Mucosa of descending colon (tissue), 3 donors: ENCODE measurements at regions not wholly inside any gene's neighbourhood (a gene's known extent, or its start where the extent isn't known, plus 50 kb on each side); places are given as distances from the start of the nearest gene placed in this dataset.

ENCODE experiments used
- ATAC-seq: fragments of 200-7000 bp; cut with Tn5 transposase; one replicate; pipeline ENCODE4 v1.9.1; 2020; ENCODE audit warnings: mild to moderate bottlenecking, moderate library complexity
- DNase-seq, 3 donors: peaks; one replicate each; pipeline ENCODE4 v3.0.0-alpha.2; 2020
- H3K36me3 ChIP-seq: fragments of 200-600 bp; one replicate; pipeline ENCODE4 v1.8.0; 2021; ENCODE audit warnings: low read depth, mild to moderate bottlenecking
- H3K4me1 ChIP-seq: fragments of 200-600 bp; one replicate; pipeline ENCODE4 v1.8.0; 2021; ENCODE audit warnings: low read depth, mild to moderate bottlenecking
- H3K4me3 ChIP-seq: fragments of 200-600 bp; one replicate; pipeline ENCODE4 v1.8.0; 2021; ENCODE audit warnings: mild to moderate bottlenecking
- H3K9me3 ChIP-seq: fragments of 200-600 bp; one replicate; pipeline ENCODE4 v1.8.0; 2021; ENCODE audit warnings: mild to moderate bottlenecking
- intact Hi-C, 2 donors: fragments of 100-400 bp; cut with DNase I in 1 of 2; cut with micrococcal nuclease in 1 of 2; formaldehyde crosslinking; loops; one replicate each; pipeline versions ENCODE4 v1.11.0 to v1.11.1; 2022; cut with DNase I, micrococcal nuclease
- TF ChIP-seq, protein P1 (sequence below): fragments of 200-600 bp; IDR thresholded peaks from one replicate; pipeline ENCODE4 v1.8.0; 2022; ENCODE audit warnings: antibody characterized with exemption, mild to moderate bottlenecking
- donor health status: DM: no; HTN: no; CAD: no; lungs with moderate emphysema.
- donor health status: DM: no; HTN: no; CAD: no.
- donor health status: DM: no; HTN: yes; CAD: no.

DNA sequence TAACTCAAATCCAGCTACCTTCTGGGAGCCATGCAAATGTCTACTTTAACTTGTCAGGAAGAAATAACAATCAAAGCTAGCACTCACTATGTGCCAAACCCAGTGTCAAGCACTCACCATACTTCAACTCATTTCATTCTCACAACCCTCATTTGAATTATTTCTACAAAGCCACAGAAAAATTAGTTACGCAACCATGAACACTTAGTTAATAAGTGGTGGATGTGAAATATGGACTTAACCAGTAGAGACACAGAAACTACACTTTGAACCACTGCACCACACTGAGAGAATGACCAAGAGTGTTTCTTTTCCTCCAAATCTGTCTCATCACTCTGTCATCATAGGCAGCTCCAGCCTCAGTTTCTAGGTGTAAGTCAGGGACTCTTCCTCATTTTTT lies 91.0 kb upstream of the MBNL1 start:
- DNase-seq (no peak), ATAC-seq (no peak)

DNA sequence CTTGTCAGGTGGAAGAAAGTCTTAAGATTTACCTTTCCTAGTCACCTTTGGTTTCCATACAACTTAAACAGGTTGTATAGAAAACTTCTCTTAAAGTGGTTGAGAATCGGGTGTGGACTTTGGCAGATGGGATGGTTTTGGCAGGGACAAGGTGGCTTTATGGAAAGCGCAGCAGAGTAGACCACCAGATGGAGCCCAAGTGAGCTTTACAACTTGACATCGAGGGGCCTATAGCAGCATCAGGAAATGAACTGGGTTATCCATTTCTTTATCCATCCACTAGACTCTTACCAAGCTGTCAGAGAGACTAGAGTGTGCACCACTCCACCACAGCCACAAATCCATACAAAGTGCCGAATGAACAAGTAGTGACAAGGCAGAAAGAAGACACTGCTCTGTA lies 85.3 kb upstream of the MBNL1 start:
- intact Hi-C loops: no loop called here
- TF ChIP-seq, protein P1, sequence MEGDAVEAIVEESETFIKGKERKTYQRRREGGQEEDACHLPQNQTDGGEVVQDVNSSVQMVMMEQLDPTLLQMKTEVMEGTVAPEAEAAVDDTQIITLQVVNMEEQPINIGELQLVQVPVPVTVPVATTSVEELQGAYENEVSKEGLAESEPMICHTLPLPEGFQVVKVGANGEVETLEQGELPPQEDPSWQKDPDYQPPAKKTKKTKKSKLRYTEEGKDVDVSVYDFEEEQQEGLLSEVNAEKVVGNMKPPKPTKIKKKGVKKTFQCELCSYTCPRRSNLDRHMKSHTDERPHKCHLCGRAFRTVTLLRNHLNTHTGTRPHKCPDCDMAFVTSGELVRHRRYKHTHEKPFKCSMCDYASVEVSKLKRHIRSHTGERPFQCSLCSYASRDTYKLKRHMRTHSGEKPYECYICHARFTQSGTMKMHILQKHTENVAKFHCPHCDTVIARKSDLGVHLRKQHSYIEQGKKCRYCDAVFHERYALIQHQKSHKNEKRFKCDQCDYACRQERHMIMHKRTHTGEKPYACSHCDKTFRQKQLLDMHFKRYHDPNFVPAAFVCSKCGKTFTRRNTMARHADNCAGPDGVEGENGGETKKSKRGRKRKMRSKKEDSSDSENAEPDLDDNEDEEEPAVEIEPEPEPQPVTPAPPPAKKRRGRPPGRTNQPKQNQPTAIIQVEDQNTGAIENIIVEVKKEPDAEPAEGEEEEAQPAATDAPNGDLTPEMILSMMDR: no peak

More for the DNA sequence above, 91.0 kb upstream of the MBNL1 start:
- Histone ChIP-seq H3K9me3 (no peaks in the 10 kb centered on the region), H3K36me3 (no peaks in the 10 kb centered on the region), H3K4me1 (no peaks in the 10 kb centered on the region), H3K4me3 (no peak overlapping the region)
- TF ChIP-seq, protein P1: no peak
- intact Hi-C loops: no loop called here

DNA sequence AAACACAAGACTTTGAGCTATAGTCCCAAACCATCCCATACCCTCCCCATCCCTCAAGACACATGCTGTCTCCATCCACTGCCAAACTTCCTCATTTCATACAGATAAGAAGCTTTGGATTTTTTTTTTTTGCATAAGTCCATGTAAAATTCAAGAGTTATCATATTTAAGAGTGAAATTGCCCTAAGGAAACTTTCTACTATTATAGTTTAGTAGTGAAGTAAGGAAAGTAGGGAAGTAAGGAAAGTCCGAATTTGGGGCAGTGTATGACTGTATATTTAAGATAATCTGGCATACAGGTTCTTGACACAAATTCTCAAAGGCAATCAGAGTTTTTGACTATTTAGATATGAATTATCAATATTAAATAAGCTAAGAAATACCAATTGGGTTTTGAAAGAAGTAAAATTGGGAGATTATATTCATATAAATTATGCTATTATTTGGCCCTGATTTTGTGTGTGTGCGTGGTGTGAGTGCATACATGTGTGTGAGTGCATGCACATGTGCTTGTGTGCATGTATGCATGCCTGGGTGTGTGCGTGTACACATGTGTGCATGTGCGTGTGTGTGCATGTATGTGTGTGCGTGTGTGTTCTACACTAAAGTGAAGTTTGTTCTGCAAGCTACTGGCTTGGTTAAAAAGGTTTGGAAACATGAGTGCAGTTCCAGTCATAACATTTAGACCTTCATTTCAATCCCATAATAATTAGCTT lies 83.6 kb upstream of the MBNL1 start:
- H3K36me3 ChIP-seq: no peaks in the 10 kb centered on the region
- intact Hi-C loops: no loop called here
- DNase-seq (no peak), ATAC-seq (no peak)
- no peaks in the 10 kb centered on the region for H3K4me1 ChIP-seq
- no peaks in the 10 kb centered on the region for H3K9me3 ChIP-seq
- TF ChIP-seq, protein P1: no peak
- H3K4me3 ChIP-seq: no peak overlapping the region

More for the DNA sequence above, 85.3 kb upstream of the MBNL1 start:
- DNase-seq (peak in 2 of 3 donors; percentile 22 to 55), ATAC-seq (peak; percentile 44)
- Histone ChIP-seq H3K4me3 (no peak overlapping the region), H3K9me3 (no peaks in the 10 kb centered on the region), H3K4me1 (no peaks in the 10 kb centered on the region), H3K36me3 (no peaks in the 10 kb centered on the region)

DNA sequence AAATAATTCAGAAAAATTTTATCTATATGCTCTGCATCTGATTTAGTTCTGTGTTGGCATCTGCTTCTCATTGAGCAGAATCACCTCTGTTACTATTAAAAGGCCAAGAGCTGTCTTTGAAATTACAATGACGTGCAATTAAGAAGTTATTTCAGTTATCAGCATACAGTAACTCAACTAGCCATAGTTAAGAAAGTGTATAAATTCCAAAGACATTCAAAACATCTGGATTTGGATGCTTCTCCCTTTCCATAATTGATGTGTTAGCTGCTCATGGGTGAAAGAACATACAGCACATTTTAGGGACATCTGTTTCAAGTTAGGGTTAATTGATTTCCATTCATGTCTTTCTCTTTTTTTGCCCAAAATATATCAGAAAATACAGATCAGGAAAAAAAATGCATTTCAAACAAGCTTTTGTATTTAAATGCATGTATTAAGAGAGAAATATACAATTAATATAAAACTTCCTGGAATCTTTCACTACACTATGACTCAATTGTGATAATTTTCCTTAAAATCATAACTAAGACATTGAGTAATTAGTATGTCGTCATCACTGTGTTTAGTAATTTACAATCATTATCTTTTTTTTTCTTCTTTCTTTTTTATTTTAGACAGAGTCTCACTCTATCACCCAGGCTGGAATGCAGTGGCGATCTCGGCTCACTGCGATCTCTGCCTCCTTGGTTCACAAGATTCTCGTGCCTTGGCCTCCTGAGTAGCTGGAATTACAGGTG lies 82.7 kb upstream of the MBNL1 start:
- TF ChIP-seq, protein P1: no peak
- intact Hi-C loops: no loop called here
- no peaks in the 10 kb centered on the region for H3K36me3 ChIP-seq
- no peaks in the 10 kb centered on the region for H3K4me1 ChIP-seq
- DNase-seq (no peak), ATAC-seq (no peak)
- no peak overlapping the region for H3K4me3 ChIP-seq
- no peaks in the 10 kb centered on the region for H3K9me3 ChIP-seq

DNA sequence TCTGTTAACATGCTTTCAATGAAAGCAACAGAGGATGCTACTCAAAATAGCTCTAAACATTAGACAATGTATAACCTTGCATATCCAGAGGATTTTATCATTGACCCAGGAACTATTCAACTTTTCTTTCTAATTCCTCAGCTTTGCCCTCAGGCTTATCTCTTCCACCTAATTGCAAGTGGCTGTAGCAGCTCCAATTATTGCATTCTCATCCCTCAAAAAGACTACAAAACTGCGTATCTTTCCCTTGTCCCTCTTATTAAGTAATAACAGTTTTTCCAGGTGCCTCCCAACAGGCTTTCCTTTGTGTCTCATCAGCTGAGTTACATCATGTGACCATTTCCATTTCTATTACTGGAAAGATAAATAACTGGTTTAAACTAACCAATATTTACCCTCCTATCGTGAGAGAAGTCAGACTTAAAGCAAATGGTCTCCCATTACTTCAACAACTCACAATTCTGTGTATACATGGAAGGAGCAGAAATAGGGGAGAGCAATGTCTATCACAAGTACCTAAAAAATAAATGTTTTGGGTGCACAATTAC lies 78.0 kb upstream of the MBNL1 start:
- TF ChIP-seq, protein P1: no peak
- intact Hi-C loops: no loop called here
- Histone ChIP-seq H3K9me3 (no peaks in the 10 kb centered on the region), H3K4me1 (no peaks in the 10 kb centered on the region), H3K36me3 (no peaks in the 10 kb centered on the region), H3K4me3 (no peak overlapping the region)
- DNase-seq: no peak
- no peak for ATAC-seq
